Peyer's patch (tissue), 4 donors: ENCODE measurements at regions not wholly inside any gene's neighbourhood (a gene's known extent, or its start where the extent isn't known, plus 50 kb on each side); places are given as distances from the start of the nearest gene placed in this dataset.

Experiments
- DNase-seq, 3 donors: peaks; one replicate each; pipeline ENCODE4 v3.0.0-alpha.2; 2017 to 2019
- H3K27ac ChIP-seq, 4 donors: fragments of 200-600 bp; sonication (generic); one replicate each; pipeline ENCODE4 v1.5.1; 2016 to 2019
- H3K27me3 ChIP-seq, 2 donors: fragments of 200-600 bp; sonication (generic); one replicate each; pipeline ENCODE4 v1.5.1; 2019
- H3K36me3 ChIP-seq, 3 donors: fragments of 200-600 bp; sonication (generic); one replicate each; pipeline ENCODE4 v1.5.1; 2016 to 2019
- H3K4me1 ChIP-seq, 4 donors: fragments of 200-600 bp; sonication (generic); one replicate each; pipeline ENCODE4 v1.5.1; 2016 to 2019
- H3K4me3 ChIP-seq, 4 donors: fragments of 200-600 bp; sonication (generic); 1 replicate in 3 of 4; 2 replicates in 1 of 4; pipeline ENCODE4 v1.5.1; 2016 to 2019; ENCODE audit warnings: mild to moderate bottlenecking in 1 of 4
- H3K9me3 ChIP-seq, 4 donors: fragments of 200-600 bp; sonication (generic); one replicate each; pipeline ENCODE4 v1.5.1; 2016 to 2019; ENCODE audit warnings: mild to moderate bottlenecking in 1 of 4
- CTCF ChIP-seq, 6 experiments: fragments of 450-650 bp in 4 of 6; fragments of 200-600 bp in 2 of 6; sonication (generic) in 1 of 6; IDR thresholded peaks; one replicate each; pipeline ENCODE4 v1.5.1; 2017 to 2019; ENCODE audit warnings: antibody characterized with exemption in 6 of 6, mild to moderate bottlenecking in 3 of 6, moderate library complexity in 1 of 6
- POLR2A ChIP-seq, 2 donors: fragments of 450-650 bp; IDR thresholded peaks; one replicate each; pipeline ENCODE4 v1.5.1; 2017; ENCODE audit warnings: antibody characterized with exemption in 2 of 2, mild to moderate bottlenecking in 2 of 2, moderate library complexity in 2 of 2

- TF ChIP-seq CTCF (IDR thresholded peaks at IDR 0.05) (no peak), POLR2A (IDR thresholded peaks at IDR 0.05) (no peak)
- no peak overlapping the region for H3K4me3 ChIP-seq
- no peaks in the 10 kb centered on the region for H3K36me3 ChIP-seq
- no peak for DNase-seq
- no peaks in the 10 kb centered on the region for H3K4me1 ChIP-seq
- H3K27ac ChIP-seq: no peak overlapping the region
- H3K27me3 ChIP-seq: no peaks in the 10 kb centered on the region
- H3K9me3 ChIP-seq: no peaks in the 10 kb centered on the region
Observed at GRCh38 chr5:64069486-64069885, 96.2 kb upstream of the RNF180 start.

DNA sequence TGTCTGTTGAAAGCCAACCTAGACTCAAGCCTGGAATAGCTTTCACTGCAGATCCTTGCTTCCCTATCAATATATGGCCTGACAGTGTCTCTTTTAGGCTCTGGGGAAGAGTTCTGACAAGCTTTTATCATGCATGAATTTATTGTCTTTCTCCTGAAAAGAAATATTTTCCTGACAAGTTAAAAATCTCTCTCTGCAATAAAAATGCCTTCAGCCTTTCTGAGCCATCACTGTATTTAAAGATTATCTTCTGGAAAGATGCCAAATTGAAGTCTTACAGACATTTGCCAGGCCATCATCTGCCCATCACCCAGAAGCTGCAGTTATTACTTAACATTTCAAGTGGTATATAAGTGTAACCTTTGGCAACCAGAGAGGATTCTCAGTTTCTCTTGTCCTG, 88.1 kb upstream of the HTR1A start:
- H3K36me3 ChIP-seq: no peaks in the 10 kb centered on the region
- DNase-seq: no peak
- H3K4me3 ChIP-seq: no peak overlapping the region
- no peak for TF ChIP-seq CTCF (IDR thresholded peaks at IDR 0.05)
- no peak for TF ChIP-seq POLR2A (IDR thresholded peaks at IDR 0.05)
- no peak overlapping the region for H3K27ac ChIP-seq
- H3K27me3 ChIP-seq: no peaks in the 10 kb centered on the region
- no peaks in the 10 kb centered on the region for H3K4me1 ChIP-seq
- H3K9me3 ChIP-seq: no peaks in the 10 kb centered on the region

- no peak for DNase-seq
- Histone ChIP-seq H3K27me3 (no peaks in the 10 kb centered on the region), H3K36me3 (no peaks in the 10 kb centered on the region), H3K27ac (no peak overlapping the region), H3K4me3 (no peak overlapping the region), H3K9me3 (peaks cover 0 to 12% (median 0%) of the 10 kb centered on the region in 4 donors), H3K4me1 (no peaks in the 10 kb centered on the region)
- no peak for TF ChIP-seq CTCF (IDR thresholded peaks at IDR 0.05)
- no peak for TF ChIP-seq POLR2A (IDR thresholded peaks at IDR 0.05)
Observed at GRCh38 chr5:64040490-64040889, 78.2 kb upstream of the HTR1A start.

DNA sequence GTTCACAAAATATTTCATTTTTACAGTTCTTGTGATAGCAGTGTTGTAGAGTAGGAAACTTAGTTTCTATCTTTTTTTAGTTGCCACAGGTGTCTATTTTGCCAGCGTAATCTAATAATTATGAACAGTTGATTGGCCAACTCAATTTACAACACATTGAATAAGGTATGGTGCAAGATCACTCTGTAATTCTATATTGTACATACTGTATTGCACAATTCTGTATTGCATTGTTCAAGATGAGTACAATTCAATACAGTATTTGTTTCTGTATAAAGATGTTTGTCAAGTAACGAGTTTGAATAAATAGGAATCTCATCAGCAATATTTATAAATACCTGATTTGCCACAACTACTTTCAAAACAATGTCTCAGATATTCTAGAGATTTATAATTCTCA, 64.2 kb upstream of the HTR1A start:
- Histone ChIP-seq H3K36me3 (no peaks in the 10 kb centered on the region), H3K9me3 (no peaks in the 10 kb centered on the region), H3K4me1 (no peaks in the 10 kb centered on the region), H3K27ac (no peak overlapping the region), H3K27me3 (no peaks in the 10 kb centered on the region), H3K4me3 (no peak overlapping the region)
- DNase-seq: no peak
- TF ChIP-seq POLR2A (IDR thresholded peaks at IDR 0.05) (no peak), CTCF (IDR thresholded peaks at IDR 0.05) (no peak)

DNA sequence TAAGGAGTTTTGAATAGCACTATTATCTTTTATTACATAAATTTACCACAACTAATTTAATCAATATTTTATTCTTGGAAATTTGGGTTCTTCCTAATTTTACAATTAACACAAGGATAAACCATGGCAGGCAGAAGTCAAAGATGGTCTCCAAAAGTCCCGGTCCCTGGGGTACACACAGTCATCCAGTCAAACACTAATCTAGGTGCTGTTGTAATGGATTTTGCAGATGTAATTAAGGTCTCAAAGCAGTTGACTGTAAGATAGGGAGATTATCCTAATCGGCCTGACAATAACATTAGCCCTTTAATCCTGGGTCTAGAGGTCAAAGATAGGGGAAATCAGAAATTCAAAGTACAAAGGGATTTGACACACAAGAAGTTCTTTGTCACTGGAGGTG, 57.5 kb upstream of the HTR1A start:
- Histone ChIP-seq H3K27me3 (no peaks in the 10 kb centered on the region), H3K36me3 (no peaks in the 10 kb centered on the region), H3K4me1 (no peaks in the 10 kb centered on the region), H3K4me3 (no peak overlapping the region), H3K9me3 (no peaks in the 10 kb centered on the region), H3K27ac (no peak overlapping the region)
- no peak for TF ChIP-seq CTCF (IDR thresholded peaks at IDR 0.05)
- no peak for TF ChIP-seq POLR2A (IDR thresholded peaks at IDR 0.05)
- DNase-seq: no peak

GRCh38 chr5:64018966-64019365, 56.7 kb upstream of the HTR1A start:
- H3K36me3 ChIP-seq: no peaks in the 10 kb centered on the region
- DNase-seq: no peak
- no peak overlapping the region for H3K27ac ChIP-seq
- TF ChIP-seq POLR2A (IDR thresholded peaks at IDR 0.05): no peak
- no peak for TF ChIP-seq CTCF (IDR thresholded peaks at IDR 0.05)
- H3K4me1 ChIP-seq: no peaks in the 10 kb centered on the region
- no peak overlapping the region for H3K4me3 ChIP-seq
- no peaks in the 10 kb centered on the region for H3K9me3 ChIP-seq
- no peaks in the 10 kb centered on the region for H3K27me3 ChIP-seq
